GM19438 (cell line): ENCODE measurements at regions not wholly inside any gene's neighbourhood (a gene's known extent, or its start where the extent isn't known, plus 50 kb on each side); places are given as distances from the start of the nearest gene placed in this dataset.
"Not testable (repeated sequence)": the region's sequence is repeated elsewhere in the genome, so short reads cannot be mapped to it uniquely, and the experiment has no call there.

Experiments used
- ATAC-seq: cut with Tn5 transposase; IDR thresholded peaks from one replicate; pipeline ENCODE4 v1.9.1; 2021; ENCODE audit warnings: low read depth; ENCODE audit not compliant: unreplicated experiment

DNA sequence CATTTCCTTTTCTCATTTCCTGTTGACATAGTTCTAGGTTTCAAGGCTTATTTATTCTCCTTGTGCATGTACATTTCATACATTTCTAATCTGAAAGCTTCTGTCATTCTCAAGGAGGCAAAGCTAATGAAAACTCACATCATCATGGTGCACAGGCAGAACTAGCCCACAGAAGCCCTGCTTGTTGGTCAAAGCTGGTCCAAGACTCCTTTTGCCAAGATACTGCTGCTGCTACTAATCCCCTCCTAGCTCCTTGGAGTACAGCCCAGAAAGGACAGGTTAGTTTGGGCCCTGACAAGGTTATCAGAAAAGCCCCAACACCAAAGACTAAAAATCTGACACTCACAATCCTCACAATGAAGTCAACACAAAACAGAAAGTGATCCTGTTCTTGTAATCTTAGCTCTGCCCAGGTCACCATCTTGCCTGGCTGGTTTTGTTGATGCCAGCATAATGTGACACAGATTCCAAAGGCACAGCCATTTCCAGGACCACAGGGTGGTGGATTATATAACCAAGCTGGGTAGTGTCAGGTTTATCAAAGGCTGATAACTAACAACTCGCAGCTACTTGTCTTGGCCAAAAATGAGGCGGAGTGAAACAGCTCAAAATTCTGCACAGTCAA, 417.4 kb downstream of the NDFIP2 start:
- ATAC-seq = no peak

DNA sequence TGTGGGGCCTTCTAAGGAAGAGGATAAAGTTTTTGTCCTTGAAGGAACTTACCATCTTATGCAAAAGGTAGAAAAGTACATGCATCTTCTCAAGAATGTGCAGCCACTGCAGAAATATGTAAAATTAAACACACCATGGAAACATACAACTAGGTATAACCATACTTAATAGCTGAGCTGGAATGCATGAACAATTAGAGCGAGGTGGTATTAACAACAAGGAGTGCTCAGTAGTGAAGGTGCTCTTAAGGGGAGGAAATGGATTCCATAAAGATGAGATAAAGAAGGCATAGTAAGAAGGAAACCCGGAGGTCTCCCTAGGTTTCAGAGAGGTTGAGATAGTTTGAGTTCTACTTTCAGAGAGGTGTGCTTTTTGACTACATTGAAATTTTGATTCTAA, 415.9 kb downstream of the NDFIP2 start:
- no peak for ATAC-seq

DNA sequence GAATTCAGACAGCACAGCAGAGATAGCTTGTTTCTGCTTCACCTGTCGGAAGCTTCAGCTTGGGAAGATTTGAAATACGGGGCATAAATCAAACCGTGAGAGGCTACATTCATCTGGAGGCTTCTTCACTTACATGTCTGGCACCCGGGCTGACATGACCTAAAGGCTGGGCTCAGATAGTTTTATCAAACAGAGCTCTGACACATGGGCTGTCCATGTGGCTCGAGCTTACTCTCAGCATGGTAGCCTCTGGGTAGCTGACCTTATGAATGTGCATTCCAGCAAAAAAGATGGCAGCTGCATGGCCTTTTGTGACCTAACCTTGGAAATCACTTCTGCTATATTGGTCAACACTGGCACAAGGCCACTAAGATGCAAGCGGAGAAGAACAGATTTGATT, 414.5 kb downstream of the NDFIP2 start:
- no peak for ATAC-seq

DNA sequence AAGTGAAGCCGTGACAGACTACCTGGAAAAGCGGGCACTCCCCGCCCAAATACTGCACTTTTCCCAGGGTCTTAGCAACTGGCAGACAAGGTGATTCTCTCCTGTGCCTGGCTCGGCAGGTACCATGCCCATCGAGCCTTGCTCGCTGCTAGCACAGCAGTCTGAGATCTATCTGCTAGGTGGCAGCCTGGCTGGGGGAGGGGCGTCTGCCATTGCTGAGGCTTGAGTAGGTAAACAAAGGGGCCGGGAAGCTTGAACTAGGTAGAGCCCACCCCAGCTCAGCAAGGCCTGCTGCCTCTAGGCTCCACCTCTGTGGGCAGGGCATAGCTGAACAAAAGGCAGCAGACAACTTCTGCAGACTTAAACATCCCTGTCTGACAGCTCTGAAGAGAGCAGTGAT, 406.3 kb downstream of the NDFIP2 start:
- not testable (repeated sequence) for ATAC-seq

DNA sequence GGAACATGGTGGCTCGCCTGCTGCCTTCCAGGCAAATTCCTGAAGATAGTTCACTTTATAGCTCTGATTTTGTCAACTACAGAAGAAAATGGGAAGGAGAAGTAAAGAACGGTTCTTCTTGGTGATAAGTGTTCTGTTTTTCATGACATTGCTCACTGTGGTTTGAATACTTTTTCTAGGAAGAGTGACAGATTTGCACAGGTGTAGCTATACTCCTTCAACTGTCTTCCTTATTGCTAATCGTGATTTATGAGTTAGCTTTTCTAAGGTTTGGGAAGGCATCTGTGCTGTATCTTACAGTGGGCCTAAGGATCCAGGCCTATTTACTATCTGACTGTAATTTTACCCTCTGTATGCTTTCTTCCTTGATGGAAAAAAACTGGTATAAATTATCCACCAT, 405.6 kb downstream of the NDFIP2 start:
- no peak for ATAC-seq

DNA sequence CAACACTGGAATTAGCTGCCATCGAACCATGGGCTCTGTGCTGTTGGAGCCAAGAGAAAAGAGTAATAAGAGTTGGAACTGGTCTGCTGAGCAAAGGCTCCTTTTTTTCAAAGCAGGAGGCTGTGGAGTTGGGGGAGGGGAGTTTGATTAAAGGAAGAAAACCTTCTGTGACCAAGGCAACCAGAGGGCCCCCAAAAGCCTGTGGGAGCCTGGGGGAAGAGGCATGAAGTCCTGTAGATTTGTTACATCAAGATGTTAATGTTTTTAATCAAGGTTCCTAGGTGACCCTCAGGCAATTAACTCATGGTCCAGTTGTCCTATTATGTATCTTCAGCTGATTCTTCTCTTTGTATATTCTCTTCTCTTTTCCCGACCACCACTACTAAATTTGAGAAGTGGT, 403.9 kb downstream of the NDFIP2 start:
- no peak for ATAC-seq

DNA sequence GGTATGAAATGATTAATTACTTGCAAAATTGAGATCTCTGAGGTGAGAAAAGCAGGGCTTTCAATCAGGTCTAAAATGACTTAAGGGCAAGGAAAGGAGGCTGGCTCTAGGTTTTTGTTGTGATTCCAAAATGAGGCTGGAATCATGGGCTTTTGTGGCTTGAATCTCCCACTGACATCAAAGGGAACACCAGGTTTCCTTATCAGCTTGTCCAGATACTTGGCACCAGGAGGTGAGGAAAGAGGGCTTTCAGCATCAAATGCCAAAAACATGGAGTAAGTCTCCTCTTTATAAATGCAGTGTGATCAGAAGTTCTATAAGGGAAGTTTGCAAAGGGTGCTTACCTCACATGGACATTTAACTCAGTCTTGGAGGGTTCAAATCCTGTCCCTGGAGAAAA, 402.3 kb downstream of the NDFIP2 start:
- ATAC-seq = no peak

DNA sequence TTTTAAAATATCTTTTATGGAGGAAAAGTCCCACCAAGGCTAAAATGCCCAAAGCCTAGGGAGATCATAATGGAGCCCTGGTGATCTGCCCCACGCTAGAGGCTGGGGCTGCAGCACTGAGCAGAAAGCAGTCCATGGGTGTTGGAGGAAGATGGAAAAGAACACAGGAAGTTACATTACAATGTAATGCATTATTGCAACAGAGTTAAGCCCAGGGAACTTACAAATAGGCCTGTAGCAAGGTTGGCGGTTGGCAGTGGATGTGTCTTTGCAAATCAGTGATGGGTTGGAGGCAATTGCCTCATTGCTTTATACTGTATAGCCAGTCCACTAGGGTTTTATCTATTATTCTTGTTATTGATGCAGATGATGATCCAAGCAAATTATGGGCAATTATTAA, 399.9 kb downstream of the NDFIP2 start:
- no peak for ATAC-seq

DNA sequence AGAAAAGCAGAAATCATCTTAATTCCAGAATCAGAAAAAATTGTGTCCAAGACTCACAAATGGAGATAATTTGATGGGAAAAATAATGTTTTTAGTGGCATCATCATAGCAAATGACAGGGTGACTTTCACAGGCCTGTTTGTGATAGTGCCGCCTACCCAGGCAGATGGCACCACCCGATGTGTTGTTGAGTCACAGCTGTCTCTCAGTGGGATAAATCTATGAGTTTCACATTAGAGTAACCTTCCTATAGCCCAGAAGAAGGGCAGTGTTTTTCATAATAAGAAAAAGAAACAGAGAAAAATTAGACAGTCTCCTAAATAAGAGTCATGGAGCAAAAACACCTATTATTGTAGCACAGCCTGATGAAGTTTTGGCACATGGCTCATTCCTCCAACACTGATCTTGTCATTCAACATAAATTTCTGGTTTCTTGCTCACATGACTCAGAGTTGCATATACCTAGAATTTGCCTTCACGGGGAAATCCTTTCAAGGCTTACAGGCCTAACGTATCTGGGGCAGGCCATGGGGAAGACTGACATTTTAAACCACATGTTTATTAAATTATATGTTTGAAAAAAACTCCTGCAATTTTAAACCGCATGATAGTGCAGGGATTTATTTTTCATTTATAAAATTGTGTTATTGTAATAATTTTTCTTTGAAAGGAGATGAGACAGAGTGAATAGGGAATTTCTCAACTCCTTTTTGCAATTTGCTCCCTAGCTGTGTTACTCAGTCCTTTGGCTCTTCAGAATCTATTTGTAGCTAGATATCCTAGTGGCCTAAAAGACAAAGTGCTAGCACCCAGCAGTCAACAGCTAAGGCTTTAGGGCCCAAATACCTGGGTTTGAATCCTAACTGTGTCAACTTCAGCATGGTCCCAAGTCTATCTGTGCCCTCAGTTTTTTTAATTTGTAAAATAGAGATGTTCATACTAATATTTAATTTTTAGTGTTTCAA, 393.7 kb downstream of the NDFIP2 start:
- no peak for ATAC-seq

DNA sequence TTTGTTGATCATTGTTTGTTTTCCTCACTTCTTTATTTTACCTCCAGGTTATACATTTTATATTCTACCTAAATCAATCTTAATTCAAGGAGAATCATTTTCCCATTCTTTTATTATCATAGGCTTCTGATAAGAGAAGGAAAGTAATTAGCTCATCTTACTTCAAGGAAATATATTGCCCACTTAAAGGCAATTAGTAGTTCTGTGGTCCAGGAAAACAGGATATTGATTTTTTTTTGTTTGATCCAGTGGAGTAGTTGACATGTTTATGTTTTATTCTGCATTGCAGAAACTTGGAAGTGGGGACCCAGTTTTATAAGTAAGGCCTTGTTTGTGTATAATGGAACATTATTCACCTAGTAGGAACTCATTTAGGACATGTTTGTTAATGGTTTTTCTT, 390.6 kb downstream of the NDFIP2 start:
- no peak for ATAC-seq

DNA sequence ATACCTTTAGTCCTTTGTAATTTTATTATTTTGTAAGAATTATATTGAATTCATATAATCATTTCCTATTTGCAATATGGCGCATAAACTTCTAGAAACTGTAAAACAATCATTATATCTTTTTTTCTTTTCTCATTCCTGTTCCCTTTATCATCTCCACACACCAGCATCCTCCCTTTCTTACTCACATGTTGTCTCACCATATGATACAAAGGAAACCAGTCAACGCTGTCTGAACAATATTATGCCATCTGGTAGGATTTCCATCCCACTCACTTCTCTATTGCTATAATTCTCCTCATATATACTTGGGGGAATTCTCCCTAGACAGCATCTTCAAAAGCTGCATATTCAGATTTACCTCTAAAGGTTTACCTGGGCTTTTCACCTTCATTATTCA, 389.8 kb downstream of the NDFIP2 start:
- no peak for ATAC-seq

DNA sequence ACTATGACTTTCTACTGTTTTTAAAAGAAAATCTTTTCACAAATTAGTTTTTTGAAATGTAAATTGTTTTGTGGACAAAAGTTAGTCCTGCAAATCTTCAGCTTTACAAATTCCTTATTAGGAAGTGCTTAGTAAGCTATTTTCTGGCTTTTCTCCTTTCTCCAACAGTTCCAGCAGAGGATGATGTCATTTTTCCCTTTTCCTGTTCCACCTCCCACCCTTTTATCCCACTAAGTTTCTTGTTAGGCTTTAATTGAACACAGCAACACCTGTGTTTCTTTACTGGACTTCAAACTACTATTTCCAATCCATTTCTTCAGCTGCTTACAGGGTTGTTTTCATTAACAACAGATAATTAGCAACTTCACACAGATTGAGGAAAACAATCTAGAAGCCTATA, 389.2 kb downstream of the NDFIP2 start:
- ATAC-seq = no peak

DNA sequence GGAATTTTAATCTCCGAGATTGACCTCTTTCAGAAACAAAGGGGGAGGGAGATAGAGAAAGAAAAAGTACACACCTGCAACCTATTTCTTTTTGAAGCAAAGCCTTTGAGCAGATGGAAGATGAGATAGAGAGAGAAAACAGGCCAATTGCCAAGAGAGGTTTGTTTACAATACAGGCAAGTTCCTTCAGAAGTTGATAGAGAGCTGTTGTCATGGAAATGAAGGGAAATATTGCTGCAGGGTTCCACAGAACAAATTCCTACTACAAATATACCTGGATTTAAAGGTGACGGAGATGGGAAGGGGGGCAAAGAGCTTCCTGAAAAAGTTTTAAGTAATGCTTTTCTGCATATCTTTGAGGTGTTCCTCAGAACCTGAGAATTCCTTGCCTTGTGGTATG, 388.4 kb downstream of the NDFIP2 start:
- no peak for ATAC-seq

DNA sequence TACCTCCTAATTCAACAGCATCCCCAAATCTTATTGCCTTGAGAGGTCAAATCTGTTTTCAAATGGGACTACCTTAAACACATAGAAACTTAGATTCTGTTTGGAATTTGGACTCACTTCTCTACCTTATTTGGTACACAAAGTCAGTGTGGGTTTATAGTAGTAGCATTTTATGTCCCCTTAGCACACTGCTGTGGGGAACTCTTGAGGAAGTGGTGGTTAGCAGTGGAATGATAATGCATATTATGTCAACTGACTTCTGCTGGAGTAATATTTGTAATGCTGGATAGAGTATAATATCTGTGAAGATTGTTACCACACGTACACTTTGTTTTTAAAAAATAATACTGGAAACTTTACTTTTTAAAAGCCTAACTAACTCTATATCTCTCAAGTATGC, 386.3 kb downstream of the NDFIP2 start:
- ATAC-seq = no peak

DNA sequence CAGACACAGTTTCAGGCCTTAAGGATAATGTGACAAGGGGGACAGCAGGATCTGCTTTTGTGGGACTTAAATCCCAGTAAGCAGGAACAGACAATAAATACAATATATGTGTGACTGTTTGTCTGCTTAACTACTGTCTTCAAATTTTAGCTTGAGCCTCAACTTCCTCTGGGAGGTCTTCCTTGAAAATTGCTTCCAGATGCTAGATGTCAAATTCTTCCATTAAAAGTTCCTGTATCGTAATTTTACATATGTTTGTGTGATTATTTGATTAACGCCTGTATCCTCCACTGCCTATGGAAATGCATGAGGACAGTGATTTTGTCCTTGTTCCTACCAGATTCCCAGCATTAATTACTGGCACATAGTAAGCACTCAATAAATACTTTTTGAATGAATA, 385.5 kb downstream of the NDFIP2 start:
- no peak for ATAC-seq

DNA sequence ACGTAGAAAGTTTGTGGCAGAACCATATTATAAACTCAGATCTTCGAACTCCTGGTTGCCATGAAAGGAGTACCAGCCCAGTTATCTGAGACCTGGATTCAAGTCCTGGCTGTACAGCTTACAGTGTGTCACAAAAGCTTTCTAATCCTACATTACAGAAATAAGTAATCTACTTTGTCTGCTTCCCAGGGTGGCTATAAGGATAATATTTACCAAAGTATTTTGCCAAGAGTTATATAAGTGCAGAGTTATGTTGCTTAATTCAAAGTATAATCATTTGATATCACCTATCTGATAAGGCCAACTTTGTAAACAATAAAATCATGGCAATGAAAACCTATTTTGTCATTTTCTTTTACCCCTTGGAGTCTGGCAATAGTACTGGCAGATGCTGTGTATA, 381.6 kb downstream of the NDFIP2 start:
- no peak for ATAC-seq

DNA sequence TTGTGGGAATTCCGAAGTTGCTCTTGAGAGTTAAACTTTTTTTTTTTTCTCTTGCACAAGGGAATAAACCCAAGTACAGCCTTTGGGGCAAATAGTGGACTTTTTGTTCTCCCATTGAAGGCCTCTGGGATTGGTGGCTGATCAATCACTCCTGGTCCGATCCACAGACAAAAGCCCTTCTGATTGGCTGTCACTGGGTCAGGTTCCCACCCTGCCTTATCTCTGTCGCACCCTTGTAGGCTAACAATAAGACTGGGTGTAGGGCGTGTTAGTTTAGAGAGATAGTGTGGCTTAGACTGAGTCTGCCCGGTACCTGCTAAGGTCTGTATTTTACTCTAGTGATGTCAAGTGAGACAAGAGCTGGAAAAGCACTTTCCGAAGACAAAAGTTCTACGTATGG, 380.8 kb downstream of the NDFIP2 start:
- no peak for ATAC-seq

DNA sequence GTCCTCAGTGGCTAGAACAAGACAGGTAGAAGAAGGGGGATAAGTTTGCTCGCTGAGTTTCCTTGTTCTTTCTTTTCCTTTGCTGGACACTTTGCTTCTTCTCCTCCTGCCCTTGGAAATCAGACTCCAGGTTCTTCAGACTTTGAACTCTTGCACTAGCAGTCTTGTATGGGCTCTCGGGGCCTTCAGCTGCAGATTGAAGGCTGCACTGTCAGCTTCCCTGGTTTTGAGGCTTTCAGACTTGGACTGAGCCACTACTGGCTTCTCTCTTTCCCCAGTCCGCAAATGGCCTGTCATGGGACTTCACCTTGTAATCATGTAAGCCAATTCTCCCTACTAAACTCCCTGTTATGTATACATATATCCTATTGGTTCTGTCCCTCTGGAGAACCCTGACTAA, 379.8 kb downstream of the NDFIP2 start:
- no peak for ATAC-seq

DNA sequence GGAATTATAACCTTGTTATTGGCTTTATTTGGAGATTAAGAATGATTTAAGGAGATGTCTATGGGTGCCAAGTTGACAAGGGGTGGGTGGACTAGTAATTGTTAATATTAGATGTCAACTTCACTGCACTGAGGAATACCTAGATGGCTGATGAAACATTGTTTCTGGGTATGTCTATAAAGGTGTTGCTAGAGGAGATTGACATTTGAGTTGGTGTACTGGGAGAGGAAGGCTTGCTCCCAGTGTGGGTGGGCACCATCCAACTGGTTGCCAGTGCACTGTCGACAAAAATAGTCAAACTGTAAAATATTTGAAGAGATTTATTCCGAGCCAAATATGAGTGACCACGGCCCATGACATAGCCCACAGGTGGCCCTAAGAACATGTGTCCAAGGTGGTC, 378.8 kb downstream of the NDFIP2 start:
- ATAC-seq = no peak

DNA sequence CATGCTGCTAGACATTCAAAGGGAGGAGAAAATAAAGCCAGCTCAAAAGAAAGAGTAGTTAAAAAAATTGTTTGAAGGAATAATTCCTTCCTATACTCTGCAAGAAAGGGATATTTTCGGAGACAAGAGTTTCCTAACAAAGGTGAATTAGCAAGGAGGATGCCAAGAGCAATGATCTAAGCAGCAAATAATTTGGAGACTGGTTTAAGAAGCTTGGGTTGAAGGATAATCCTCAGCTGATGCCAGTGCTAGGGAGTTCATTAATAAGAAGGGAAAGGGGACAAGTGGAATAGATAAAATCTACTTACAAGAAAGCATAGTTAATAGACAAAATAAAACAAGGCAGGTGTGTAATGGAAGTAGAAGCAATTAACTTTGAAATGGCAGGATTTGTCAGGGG, 372.3 kb downstream of the NDFIP2 start:
- ATAC-seq = no peak

DNA sequence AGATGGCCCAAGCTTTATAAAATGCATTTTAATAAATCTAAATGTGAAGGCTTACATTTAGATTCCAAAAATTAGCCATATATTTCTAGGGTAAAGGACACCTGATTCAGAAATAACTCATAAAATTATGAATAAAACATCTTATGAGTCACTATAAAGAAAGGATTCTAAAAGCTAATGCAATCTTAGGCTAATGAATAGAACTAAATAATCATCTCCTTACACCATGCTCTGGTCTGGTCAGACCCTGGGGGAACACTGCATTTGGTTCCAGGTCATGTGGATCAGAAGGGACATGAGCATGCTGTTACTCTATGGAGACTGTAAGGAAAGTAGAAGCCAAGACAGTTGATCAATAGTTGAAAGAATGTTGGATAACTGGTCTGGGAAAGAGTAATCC, 370.4 kb downstream of the NDFIP2 start:
- no peak for ATAC-seq
